Retinal pigment epithelial cell (primary cell): ENCODE measurements at regions not wholly inside any gene's neighbourhood (a gene's known extent, or its start where the extent isn't known, plus 50 kb on each side); places are given as distances from the start of the nearest gene placed in this dataset.
A peak's percentile ranks its signal among the peaks of the same experiment; 100 is the strongest.

Experiments
- DNase-seq: peaks from one replicate; pipeline ENCODE4 v3.0.0-alpha.2; 2010; ENCODE audit warnings: low read depth
- H3K4me3 ChIP-seq: 2 replicates; pipeline ENCODE4 v1.5.1; 2011; ENCODE audit warnings: mild to moderate bottlenecking, low read length, control low read depth, moderate library complexity
- CTCF ChIP-seq: conservative IDR thresholded peaks from 2 replicates; pipeline ENCODE4 v1.5.1; 2011; ENCODE audit warnings: low read depth, low read length, control low read depth, inconsistent platforms

GRCh38 chr10:44779511-44779910, 131.6 kb upstream of the TMEM72 start:
- no peak for TF ChIP-seq CTCF
- DNase-seq = no peak

GRCh38 chr10:44780426-44780825, 130.7 kb upstream of the TMEM72 start:
- no peak overlapping the region for H3K4me3 ChIP-seq
- DNase-seq = no peak
- no peak for TF ChIP-seq CTCF

More at GRCh38 chr10:44779511-44779910, 131.6 kb upstream of the TMEM72 start:
- no peak overlapping the region for H3K4me3 ChIP-seq

GRCh38 chr10:44781131-44781530, 130.0 kb upstream of the TMEM72 start:
- no peak for DNase-seq
- no peak overlapping the region for H3K4me3 ChIP-seq
- no peak for TF ChIP-seq CTCF

GRCh38 chr10:44786286-44786850, 124.8 kb upstream of the TMEM72 start:
- peak; percentile 43 for DNase-seq
- no peak for TF ChIP-seq CTCF
- no peak overlapping the region for H3K4me3 ChIP-seq

- DNase-seq = no peak
- no peak for TF ChIP-seq CTCF
- no peak overlapping the region for H3K4me3 ChIP-seq
Measured at GRCh38 chr10:44787480-44788075, 123.6 kb upstream of the TMEM72 start.

GRCh38 chr10:44788147-44789129, 122.7 kb upstream of the TMEM72 start:
- TF ChIP-seq CTCF = no peak
- no peak for DNase-seq
- H3K4me3 ChIP-seq = no peak overlapping the region
